Hematopoietic multipotent progenitor cell (in vitro differentiated cells): ENCODE measurements at regions not wholly inside any gene's neighbourhood (a gene's known extent, or its start where the extent isn't known, plus 50 kb on each side); places are given as distances from the start of the nearest gene placed in this dataset.

Experiments
- DNase-seq, 3 donors: peaks; one replicate each; pipeline ENCODE4 v3.0.0-alpha.2; 2011 to 2015; ENCODE audit warnings: low read depth in 2 of 3, low spot score in 2 of 3

DNA sequence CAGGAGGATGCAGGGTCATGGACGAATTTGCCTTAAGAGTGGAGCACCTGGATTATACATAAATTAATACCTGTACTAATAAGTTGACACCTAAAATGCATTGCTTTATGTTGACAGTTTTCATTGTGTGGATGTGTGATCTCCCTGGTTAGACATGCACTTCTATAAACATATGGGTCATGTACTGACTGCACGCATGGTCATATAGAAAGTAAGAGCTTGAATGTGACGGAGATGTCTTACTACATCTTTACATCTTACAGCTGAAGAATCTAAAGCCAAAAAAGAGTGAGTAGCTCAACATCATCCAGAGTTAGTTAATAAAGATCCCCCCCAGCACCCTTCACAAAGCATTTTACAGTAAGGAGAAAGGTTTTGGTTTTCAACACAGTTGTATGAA lies 408.4 kb upstream of the JARID2 start:
- no peak for DNase-seq

DNA sequence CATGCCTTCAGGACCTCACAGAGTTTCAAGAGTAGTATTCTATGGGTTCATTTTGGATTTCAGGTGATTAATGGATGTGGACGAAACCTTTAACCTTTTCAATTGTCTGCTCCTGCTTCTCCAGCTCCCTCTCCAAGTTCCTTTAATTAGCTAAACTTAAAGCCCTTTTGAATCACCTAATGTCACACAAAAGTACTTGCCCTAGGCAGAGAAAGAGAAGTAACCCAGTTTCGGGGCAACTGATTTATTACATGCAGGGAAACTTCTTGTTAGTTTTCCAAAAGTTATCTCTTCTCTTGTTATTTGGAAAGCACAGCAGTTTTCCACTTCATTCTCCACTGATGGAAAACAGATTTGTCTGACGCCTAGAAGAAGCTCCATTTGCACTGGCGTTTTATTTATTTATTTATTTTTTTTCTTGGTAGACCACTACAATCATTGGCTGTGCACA lies 407.7 kb upstream of the JARID2 start:
- DNase-seq: no peak

DNA sequence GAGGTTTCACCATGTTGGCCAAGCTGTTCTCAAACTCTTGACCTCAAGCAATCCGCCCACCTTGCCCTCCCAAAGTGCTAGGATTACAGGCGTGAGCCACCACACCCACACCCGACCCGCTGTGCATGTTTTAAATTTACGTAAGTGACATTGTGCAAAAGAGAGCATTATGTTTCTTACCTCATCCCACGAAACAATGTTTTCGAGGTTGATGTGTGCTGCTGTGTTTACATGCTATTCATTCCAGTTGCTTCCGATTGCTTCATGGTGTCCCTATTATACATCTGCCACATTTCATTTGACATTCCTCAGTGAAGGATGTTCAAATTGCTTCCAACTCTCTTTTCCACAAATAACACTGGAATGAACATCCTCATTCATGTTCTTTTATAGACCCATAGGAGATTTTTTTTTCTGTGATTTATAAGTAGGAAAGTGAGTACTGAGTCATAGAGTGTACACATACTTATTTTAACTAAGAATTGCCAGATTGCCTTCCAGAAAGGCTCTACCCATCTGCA lies 403.9 kb upstream of the JARID2 start:
- no peak for DNase-seq

DNA sequence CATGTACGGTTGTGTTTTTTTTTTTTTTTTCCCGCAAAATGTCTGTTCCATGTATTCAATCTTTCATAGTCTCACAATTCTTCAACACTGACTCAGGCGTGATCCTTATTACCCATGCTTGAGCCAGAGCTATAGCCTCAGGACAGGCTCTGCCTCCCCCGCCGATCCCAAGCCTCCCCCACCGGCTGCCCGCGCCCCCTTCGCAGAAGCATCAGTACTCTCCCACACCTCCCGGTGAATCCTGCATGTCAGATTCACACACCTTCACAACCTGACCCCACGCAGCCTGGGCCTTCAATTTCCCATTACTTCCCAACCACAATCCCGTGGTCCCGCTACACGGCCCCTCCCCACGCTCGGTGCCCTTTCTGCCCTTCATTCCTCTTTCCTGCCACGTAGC lies 401.5 kb upstream of the JARID2 start:
- no peak for DNase-seq

DNA sequence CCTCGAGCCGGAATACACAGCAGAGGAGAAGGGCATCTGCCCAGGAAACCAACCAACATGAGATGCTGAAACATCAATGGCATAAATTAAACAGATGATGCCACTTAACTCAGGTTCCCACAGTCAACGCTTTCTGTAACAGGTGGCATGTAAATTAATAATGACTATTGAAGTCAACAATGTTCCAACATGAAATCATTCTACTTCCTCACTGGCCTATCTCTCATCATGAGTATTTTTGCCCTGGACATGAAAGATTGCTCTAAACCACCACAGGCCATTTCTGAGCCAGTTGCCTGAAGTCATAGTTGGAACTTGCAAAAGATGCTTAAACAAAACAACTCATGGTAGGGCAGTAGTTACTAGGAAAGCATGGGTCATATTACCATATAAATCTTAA lies 397.9 kb upstream of the JARID2 start:
- DNase-seq: no peak

DNA sequence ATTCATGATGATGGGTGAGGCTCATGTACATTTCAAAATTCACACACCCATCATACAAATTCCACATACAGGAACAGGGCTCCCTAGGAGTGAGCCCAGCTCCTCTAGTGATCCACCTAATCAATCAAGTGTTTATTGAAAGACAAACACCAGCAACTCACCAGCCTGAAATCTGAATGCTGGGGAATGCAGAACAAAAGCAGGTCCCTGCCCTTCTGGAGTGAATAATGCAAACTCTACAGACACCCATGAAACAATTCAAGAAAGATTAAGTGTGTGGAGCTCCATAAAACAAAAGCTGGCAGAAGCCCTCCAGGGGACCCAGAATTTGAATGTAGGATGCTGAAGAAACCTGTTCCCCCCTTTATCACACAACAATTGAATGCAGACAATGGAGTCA lies 396.7 kb upstream of the JARID2 start:
- no peak for DNase-seq

DNA sequence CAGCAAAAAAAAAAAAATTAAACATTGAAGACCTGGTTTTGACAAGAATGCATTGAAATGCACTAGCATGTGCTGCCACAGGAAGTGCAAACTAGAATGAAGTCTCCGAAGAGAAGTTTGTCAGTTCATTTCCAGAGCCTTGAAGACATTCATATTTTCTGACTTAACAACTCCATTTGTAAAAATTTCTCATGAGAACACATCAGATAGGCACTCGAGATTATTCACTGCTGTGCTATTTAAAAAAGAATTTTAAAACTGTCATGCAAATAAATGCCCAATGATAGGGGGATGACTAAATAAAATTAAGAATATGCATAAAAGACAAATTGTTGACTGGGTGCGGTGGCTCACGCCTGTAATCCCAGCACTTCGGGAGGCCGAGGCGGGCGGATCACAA lies 394.6 kb upstream of the JARID2 start:
- no peak for DNase-seq

DNA sequence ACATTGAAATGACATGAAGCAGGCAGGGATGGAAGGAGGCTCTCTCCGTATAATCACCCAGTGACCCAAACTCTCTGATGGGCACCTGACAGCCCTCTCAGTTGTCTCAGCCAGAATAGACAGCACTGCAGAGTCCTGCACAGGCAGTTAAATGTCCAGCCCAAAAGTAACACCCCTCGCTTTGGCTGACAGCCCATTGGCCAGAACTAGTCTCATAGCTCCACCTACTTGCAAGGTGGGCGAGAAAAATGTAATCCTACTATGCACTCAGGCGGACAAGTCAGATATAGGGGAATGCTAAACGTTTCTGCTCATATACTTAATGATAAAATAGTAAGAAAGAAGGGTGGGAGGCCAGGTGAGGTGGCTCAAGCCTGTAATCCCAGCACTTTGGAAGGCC lies 393.5 kb upstream of the JARID2 start:
- DNase-seq: no peak

DNA sequence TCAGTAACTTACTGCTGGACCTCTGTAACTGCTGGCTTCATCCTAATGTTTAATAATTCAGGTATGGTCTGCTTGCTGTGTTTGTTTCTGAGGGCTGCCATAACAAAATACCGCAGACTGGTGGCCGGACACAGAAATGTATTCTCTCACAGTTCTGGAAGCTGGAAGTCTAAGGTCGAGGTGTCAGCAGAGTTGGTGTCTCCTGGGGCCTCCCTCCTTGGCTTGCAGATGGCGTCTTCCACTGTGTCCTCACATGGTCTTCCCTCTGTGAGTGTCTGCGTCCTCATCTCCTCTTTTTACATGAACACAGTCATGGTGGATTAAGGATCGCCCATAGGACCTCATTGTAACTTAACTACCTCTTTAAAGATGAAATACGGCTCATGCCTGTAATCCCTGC lies 389.7 kb upstream of the JARID2 start:
- no peak for DNase-seq

DNA sequence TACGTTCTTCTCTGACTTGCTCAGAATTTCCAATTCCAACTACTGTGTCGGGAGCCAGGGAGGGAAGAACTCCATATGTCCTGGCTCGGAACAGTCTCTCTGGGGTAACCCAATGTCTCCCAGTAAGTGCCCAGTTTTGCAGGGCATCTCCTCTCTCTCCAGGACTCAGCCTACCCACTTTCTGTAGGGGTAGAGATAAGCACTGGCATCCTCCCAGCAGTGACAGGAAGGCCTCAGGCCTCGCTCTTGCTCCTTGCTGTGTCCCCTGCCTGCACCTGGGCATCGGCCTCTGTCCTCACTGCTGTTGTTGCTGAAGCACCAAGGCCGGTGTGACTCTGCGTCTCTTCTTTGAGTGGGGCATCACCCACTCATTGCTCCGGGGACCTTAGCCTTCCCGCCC lies 388.9 kb upstream of the JARID2 start:
- DNase-seq: no peak

DNA sequence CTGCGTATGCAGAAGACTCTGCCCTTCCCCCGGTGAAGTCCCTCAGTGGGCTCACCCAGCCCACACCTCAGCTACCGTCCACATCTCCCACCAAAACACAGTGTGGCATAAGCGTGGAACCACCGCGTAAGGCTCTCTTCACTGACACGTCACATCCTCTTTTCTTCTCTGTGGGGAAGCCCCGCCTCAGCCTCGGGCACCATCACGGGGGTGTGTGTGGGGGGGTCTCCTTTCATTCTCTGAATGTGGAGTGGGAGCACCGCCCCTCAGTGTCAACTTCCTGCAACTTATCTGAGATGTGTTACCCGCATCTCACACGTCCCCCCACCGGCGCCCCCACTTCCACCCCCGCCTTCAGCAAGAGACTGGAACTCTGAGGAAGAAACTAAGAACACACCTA lies 388.4 kb upstream of the JARID2 start:
- peak in 2 of 3 donors; percentile 78 to 89 for DNase-seq

DNA sequence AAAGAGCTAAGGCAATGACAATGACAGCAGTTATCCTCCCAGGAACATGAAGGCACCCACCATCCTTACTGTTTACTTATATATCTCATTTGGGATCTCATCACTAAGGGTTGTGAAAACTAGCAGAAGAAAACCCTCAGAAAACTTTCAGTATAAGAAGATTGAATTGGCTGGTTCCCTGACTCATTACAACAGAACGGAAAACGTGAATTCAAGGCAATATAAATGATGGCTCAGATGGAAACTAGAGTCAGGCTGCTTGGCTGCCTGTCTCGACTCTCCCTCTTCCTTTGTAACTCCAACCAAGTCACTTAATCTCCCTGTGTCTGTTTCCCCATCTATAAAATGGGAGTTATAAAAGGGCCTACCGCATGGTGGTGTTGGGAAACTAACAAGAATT lies 387.1 kb upstream of the JARID2 start:
- DNase-seq: no peak

DNA sequence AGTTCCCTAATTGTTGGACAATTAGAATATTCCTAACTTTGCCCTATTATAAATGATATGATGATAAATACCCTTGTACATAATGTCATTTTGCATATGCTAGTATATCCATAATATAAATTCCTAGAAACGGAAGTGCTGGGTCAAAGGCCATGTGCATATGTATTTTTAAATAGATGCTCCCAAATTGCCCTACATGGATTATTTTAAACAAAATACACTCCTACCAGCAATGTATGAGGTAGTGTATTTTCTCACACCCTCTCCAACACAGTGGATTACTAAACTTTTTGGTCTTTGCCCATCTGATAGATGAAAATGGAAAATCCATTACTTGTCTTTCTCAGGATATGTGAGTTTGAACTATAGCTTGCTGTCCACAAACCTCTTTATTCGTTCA lies 385.1 kb upstream of the JARID2 start:
- no peak for DNase-seq

DNA sequence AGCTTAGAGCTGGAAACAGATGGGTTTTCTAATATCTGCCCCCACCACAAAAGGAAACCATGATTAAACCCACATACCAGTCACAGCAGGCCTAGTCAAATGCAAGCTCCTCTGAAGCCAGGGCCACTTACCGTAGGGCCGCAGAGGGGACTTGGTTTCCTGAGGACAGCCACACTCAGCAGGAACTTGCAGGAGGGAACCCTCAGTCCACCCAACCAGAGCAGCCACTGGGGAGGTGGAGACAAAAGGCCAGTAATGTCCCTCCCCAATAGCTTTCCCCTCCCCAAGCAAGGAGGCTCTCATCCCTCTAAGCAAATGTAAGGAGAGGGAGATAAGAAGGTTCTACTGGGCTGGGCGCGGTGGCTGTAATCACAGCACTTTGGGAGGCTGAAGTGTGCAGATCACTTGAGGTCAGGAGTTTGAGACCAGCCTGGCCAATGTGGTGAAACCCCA lies 384.4 kb upstream of the JARID2 start:
- peak in 2 of 3 donors; percentile 66 to 84 for DNase-seq

DNA sequence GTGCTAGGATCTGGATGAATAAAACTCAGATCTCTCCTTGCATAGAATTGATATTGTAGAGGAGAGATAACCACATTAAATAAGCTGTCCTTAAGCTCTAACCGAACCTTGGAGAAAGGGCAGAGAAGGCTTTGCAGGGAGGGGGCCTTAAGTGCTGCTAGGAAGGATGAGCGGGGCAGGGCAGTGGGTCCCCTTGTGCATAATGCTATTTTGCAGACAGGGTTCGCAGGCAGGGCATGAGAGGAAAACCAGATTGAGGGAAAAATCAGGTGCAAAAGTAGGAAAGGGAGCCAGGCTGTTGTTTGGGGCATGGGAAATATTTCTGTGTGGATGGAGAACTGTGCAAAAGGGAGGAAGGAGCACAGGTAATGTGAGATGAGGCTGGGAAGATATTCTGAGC lies 383.0 kb upstream of the JARID2 start:
- no peak for DNase-seq

DNA sequence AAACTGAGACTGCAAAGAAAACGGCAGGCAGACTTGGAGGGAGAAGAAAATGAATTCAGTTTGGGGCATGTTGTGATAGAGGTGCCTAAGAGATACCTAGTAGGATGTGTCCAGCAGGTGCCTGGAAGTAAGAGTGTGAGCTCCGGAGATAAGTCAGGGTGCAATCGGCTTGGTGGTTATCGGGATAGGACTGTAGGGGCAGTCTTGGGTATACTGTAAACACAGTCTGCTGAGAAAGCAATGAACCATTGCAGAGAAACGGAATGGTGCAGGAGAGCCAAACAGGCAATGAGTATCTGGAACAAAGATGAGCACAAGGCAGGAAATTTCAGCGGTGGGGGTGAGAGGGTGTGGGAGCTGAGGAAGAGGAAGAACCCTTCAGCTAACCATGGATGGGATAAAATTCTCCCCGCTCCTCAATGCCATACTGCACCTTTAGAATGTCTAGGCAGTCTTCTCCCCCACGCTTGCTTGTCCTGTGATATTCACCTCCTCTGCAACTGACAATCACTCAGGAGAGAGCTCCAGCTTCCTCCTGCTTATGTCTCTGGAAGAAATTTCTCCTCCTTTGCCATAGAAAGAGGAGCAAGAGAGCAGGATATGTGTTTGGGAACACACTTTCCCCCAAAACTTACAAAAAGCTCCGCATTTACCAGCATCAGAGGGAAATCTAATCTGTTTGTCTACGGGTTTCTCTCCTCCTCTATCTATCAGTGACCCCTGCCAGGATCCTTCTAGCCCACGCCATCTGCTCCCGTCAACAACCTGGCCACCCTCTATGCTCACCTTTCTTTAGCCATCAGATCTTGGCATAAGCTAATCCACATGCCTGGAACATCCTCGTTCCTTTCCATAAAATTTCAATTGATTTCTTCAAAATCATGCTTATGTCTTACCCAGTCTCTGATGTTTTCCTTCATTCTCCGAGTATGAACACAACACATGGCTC lies 381.7 kb upstream of the JARID2 start:
- DNase-seq: no peak

DNA sequence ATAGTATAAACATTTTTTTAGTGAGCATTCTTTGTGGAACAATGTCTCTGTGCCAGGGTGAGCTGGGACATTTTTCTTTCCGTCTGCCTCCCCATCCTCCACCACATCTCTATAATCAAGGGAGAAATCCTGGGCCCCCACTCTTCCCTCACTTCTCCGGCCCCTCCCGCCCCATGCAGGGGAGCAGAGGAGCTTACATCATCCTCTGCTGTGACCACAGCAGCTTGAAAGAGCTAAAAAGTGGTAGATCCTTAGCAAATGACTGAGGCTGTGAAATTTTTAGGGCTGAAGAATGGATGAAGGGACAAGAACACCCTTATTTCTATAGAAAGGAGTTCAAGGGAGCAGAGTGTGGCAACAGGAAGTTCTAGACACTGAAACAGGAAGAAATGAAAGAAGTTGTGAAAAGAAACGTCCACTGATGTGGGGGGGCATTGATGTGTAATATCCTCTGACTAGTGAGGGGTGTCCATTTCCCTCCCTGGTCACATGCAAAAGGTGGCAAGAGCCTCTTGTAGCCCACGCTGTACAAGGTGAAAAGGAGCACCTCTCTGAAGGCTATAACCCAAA lies 380.3 kb upstream of the JARID2 start:
- DNase-seq: peak in 1 of 3 donors; percentile 49

DNA sequence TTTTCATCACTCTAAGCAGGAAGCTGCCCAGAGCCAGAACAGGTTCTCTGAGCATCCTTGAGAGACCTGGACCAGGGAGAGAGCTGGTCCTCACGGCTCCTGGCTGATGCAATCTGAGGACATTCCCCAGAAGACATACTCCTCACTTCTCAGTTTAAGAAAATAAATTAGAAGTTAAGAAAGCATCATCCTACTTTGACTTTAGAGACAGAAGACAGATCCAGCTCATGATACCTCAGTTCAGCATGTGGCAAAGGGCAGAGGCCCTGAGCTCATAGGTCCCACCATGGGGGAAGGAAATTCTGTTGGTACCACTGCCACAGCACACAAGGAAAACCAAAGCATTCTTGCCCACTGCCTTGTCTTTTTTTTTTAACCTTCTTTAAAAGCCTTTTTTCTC lies 378.1 kb upstream of the JARID2 start:
- DNase-seq: no peak

DNA sequence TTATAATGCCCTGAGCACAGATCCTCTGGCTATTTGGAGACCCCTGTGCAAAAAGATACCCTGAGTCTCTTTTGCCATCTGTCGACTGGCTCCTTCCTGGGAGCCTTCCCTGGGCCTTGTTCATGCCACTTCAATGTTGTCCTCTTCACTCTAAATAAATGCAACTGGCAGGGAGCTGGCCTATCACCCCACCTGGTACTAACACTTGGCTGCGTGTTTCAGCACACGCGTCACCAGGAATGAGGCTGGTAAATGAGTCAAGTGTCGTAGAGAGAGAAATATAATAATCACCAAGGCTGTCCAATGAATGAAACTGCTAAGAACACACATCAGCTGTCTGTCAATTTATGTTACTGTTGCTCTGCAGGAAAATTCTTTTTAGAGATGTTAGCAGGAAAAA lies 374.6 kb upstream of the JARID2 start:
- DNase-seq: no peak

DNA sequence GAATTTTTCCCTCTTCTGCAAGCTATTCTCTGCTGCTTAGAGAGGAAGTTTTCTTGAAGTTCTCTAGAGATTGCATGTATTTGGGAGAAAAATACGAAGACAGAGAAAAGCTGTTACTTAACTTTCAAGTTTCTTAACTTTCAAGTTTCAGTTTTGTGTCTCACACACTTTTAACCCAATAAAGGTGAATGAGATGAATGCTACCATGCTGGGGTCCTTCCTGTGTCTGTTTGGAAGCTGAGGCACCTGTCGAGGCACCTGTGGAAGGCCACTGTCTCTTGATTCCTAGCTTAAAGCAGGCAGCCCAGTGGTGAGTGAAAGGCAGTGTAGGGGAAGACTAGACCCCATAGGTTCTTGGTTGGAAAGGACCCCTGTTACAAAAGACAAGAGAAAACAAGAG lies 372.8 kb upstream of the JARID2 start:
- no peak for DNase-seq

DNA sequence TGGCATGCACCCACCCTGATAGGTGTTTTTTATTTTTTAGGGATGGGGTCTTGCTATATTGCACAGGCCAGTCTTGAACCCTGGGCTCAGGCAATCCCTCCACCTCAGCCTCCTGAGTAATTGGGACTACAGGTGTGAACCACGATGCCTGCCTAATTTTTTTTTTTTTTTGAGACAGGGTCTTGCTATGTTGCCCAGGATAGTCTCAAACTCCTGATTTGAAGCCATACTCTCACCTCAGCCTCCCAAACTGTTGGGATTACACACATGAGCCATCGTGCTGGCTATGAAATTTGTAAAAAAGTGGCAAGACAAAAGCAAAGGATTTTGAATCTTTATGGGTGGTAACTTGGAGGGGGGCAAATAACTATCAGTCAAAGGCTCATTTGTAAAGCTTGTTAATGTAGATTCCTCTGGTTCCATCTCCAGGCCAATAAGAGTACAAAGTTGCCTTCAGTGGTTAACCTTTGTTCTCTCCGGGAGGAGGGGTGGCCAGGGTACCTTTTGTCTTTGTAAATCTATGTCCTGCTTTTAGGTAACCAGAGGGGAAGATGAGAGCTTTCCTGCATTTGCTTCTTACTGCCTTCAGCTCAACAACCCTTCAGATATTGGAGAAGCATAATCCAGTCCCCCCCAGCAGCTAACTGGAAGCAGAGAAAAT lies 372.0 kb upstream of the JARID2 start:
- no peak for DNase-seq
